ENCODE measurements at regions not wholly inside any gene's neighbourhood (a gene's known extent, or its start where the extent isn't known, plus 50 kb on each side); places are given as distances from the start of the nearest gene placed in this dataset.

GRCh38 chr9:119597499-119597898 is 228.3 kb upstream of the BRINP1 start:
- no peak for DNase-seq (ENCODE audit: low read depth in 1 of 2, low spot score in 1 of 2)
- Histone ChIP-seq H3K27ac (no peak overlapping the region), H3K4me3 (no peak overlapping the region), H3K27me3 (no peaks in the 10 kb centered on the region), H3K9me3 (ENCODE audit: low read depth) (no peaks in the 10 kb centered on the region), H3K4me1 (ENCODE audit: low read depth) (no peaks in the 10 kb centered on the region), H3K36me3 (no peaks in the 10 kb centered on the region)
- TF ChIP-seq, protein P1, sequence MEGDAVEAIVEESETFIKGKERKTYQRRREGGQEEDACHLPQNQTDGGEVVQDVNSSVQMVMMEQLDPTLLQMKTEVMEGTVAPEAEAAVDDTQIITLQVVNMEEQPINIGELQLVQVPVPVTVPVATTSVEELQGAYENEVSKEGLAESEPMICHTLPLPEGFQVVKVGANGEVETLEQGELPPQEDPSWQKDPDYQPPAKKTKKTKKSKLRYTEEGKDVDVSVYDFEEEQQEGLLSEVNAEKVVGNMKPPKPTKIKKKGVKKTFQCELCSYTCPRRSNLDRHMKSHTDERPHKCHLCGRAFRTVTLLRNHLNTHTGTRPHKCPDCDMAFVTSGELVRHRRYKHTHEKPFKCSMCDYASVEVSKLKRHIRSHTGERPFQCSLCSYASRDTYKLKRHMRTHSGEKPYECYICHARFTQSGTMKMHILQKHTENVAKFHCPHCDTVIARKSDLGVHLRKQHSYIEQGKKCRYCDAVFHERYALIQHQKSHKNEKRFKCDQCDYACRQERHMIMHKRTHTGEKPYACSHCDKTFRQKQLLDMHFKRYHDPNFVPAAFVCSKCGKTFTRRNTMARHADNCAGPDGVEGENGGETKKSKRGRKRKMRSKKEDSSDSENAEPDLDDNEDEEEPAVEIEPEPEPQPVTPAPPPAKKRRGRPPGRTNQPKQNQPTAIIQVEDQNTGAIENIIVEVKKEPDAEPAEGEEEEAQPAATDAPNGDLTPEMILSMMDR (IDR thresholded peaks at IDR 0.05; ENCODE audit: low read depth, low read length) = no peak

DNA sequence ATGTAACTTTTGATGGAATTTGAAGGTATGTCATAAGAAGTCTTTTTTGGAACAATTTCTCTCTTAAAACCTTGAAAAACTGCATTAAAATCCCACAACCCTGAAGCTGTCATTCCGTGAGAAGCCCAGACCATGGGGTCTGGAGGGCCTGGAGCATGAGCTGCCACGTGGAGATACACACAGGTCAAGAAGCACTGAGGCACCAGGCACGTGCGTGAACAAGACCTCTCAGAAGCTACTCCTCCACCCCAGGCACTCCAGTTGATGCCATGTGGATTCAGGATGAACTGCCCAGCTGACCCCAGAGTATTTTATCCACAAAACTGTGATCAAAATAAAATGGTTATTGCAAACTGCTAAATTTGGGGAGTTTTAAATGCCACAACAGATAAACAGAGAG is 227.5 kb upstream of the BRINP1 start:
- Histone ChIP-seq H3K4me3 (no peak overlapping the region), H3K4me1 (ENCODE audit: low read depth) (no peaks in the 10 kb centered on the region), H3K27ac (no peak overlapping the region), H3K36me3 (no peaks in the 10 kb centered on the region), H3K9me3 (ENCODE audit: low read depth) (no peaks in the 10 kb centered on the region), H3K27me3 (no peaks in the 10 kb centered on the region)
- DNase-seq (ENCODE audit: low read depth in 1 of 2, low spot score in 1 of 2) = no peak
- TF ChIP-seq, protein P1 (IDR thresholded peaks at IDR 0.05; ENCODE audit: low read depth, low read length) = no peak

DNA sequence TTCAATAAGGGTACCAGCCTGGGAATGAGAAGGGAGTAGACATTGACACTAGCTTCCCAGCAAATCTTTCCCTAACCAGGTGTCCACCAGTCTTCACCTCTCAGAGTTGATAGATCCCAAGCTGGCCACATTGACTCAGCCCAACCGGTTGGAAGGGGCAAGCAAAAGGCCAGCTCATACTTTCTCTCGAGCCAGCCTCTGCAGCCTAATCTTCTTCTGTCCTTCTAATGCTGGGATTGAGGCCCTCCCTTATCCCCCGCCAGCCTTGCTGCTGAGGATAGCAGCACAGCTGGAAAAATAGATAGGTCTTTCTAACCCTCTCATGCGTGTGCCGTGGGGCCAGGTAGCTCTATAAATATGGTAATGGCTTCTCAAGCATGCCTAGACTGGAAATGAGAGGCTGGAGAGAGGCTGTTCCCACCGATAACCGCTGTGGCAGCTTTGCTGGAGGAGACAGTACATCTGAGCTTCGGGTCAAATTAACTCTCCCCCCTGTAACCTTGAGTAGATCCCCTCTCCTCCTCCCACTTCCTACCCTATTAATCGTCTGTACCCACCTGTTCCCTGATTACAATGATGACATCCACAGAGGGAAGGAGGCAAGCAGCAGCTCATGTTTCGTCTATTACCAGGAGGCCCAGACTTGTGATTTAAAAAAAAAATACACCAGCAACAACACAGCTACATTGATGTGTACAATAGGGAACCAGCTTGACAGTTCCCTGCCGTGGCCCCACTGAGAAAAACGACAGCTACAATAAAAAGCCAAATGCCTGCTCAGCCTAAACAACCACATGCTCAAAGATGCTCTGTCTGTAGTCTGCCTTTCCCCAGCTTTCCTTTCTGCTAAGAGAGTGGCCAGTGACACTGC is 219.9 kb upstream of the BRINP1 start:
- Histone ChIP-seq H3K27ac (no peak overlapping the region), H3K4me1 (ENCODE audit: low read depth) (no peaks in the 10 kb centered on the region), H3K4me3 (no peak overlapping the region), H3K9me3 (ENCODE audit: low read depth) (no peaks in the 10 kb centered on the region), H3K36me3 (no peaks in the 10 kb centered on the region), H3K27me3 (no peaks in the 10 kb centered on the region)
- DNase-seq (ENCODE audit: low read depth in 1 of 2, low spot score in 1 of 2) = no peak
- TF ChIP-seq, protein P1 (IDR thresholded peaks at IDR 0.05; ENCODE audit: low read depth, low read length) = no peak

DNA sequence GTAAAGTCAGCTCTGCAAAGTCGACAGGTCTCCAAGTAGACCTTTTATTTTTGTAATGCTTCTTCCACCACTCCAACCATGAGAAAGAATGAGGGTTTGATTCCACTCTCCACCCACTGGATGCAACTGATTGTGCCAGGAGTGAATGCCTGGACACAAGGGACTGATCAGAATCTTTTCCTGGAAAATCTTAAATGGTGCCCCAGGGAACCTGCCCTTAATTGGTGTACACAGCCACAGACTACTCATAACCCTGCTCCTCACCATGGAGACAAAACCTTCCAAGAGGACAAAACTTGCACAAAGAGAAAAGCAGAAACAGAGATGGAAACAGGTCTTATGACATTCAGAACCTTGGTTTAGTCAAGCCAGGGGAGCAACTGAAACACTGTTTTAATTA is 208.6 kb upstream of the BRINP1 start:
- no peak overlapping the region for H3K27ac ChIP-seq
- no peaks in the 10 kb centered on the region for H3K4me1 ChIP-seq (ENCODE audit: low read depth)
- H3K4me3 ChIP-seq = no peak overlapping the region
- H3K36me3 ChIP-seq = no peaks in the 10 kb centered on the region
- TF ChIP-seq, protein P1 (IDR thresholded peaks at IDR 0.05; ENCODE audit: low read depth, low read length) = no peak
- no peak for DNase-seq (ENCODE audit: low read depth in 1 of 2, low spot score in 1 of 2)
- peaks cover 4% of the 10 kb centered on the region for H3K27me3 ChIP-seq
- no peaks in the 10 kb centered on the region for H3K9me3 ChIP-seq (ENCODE audit: low read depth)

DNA sequence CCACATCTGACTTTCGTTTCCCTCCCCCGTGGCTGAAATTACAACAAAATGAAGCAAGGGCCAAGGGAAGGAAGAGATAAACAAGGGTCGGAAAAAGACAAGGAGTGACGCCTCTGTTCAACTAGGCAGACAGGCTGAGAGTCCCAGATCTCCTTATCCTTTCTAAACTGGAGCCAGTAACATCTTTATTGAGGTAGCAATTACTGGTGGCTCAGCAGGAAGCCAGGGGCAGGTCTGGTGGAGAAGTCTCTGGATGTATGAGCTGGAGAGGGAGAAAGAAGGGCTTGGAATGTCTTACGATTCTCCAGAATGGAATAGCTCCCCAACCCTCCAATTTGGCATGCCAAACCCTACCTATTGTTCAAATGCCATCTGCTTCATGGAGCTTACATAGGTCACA is 190.8 kb upstream of the BRINP1 start:
- H3K27ac ChIP-seq = no peak overlapping the region
- H3K4me1 ChIP-seq (ENCODE audit: low read depth) = no peaks in the 10 kb centered on the region
- H3K9me3 ChIP-seq (ENCODE audit: low read depth) = no peaks in the 10 kb centered on the region
- H3K27me3 ChIP-seq = no peaks in the 10 kb centered on the region
- TF ChIP-seq, protein P1 (IDR thresholded peaks at IDR 0.05; ENCODE audit: low read depth, low read length) = no peak
- no peak for DNase-seq (ENCODE audit: low read depth in 1 of 2, low spot score in 1 of 2)
- no peak overlapping the region for H3K4me3 ChIP-seq
- no peaks in the 10 kb centered on the region for H3K36me3 ChIP-seq

Data from cardiac muscle cell (in vitro differentiated cells and primary cell).